Esophagus squamous epithelium (tissue), 4 donors: ENCODE measurements at regions not wholly inside any gene's neighbourhood (a gene's known extent, or its start where the extent isn't known, plus 50 kb on each side); places are given as distances from the start of the nearest gene placed in this dataset.

ENCODE experiments used
- CTCF ChIP-seq, 6 experiments: fragments of 450-650 bp in 4 of 6; fragments of 200-600 bp in 2 of 6; sonication (generic) in 2 of 6; IDR thresholded peaks; one replicate each; pipeline ENCODE4 v1.5.1; 2016 to 2019; ENCODE audit warnings: antibody characterized with exemption in 6 of 6, mild to moderate bottlenecking in 4 of 6, moderate library complexity in 4 of 6
- POLR2A ChIP-seq, 4 donors: fragments of 450-650 bp; IDR thresholded peaks; one replicate each; pipeline ENCODE4 v1.6.1; 2017; ENCODE audit warnings: antibody characterized with exemption in 4 of 4, mild to moderate bottlenecking in 4 of 4, moderate library complexity in 3 of 4

GRCh38 chr5:164357395-164358033 lies 852.1 kb downstream of the MAT2B start:
- no peak for TF ChIP-seq CTCF (IDR thresholded peaks at IDR 0.05)
- no peak for TF ChIP-seq POLR2A (IDR thresholded peaks at IDR 0.05)
